Mesothelial cell of epicardium (in vitro differentiated cells): ENCODE measurements at regions not wholly inside any gene's neighbourhood (a gene's known extent, or its start where the extent isn't known, plus 50 kb on each side); places are given as distances from the start of the nearest gene placed in this dataset.

ENCODE experiments used
- DNase-seq, 2 experiments: peaks; one replicate each; pipeline ENCODE4 v3.0.0; 2021; ENCODE audit warnings: low spot score in 2 of 2; ENCODE audit not compliant: unreplicated experiment in 2 of 2
- H3K27ac Mint-ChIP-seq: 2 replicates; pipeline ENCODE4 v1.8.0; 2021; ENCODE audit warnings: mixed read lengths
- H3K27me3 Mint-ChIP-seq: 2 replicates; pipeline ENCODE4 v1.8.0; 2021; ENCODE audit warnings: low read depth, mixed read lengths
- H3K36me3 Mint-ChIP-seq: 2 replicates; pipeline ENCODE4 v1.8.0; 2021; ENCODE audit warnings: mixed read lengths
- H3K4me1 Mint-ChIP-seq: 2 replicates; pipeline ENCODE4 v1.8.0; 2021; ENCODE audit warnings: mixed read lengths
- H3K4me3 Mint-ChIP-seq: 2 replicates; pipeline ENCODE4 v1.8.0; 2021; ENCODE audit warnings: mild to moderate bottlenecking, moderate library complexity, mixed read lengths
- H3K9me3 Mint-ChIP-seq: 2 replicates; pipeline ENCODE4 v1.8.0; 2021; ENCODE audit warnings: mixed read lengths
- TF ChIP-seq, protein P1 (sequence below): fragments of 200-600 bp; sonication (generic); IDR thresholded peaks from one replicate; pipeline ENCODE4 v1.5.0; 2021; ENCODE audit warnings: antibody characterized with exemption; ENCODE audit not compliant: unreplicated experiment

DNA sequence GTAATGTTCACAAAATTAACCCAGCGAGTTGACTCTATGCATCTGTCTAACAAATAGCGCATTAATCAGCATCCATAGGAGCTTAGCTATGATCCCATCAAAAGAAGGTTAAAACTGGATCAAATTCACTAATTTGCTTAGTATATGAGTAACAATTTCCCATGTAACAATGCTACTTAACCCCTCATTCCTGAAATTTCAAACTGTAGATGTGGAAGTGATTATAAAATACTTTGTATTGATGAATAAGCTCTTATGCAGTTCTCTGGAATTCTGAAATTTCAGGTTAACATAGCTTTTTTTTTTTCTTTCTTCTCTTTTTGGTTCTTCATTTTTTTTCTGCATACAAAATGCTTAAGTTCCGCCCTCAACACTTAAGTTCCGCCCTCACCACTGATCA is 1272.7 kb downstream of the KCNT2 start:
- no peak for DNase-seq
- Mint-ChIP-seq H3K4me3 (no peak overlapping the region), H3K27ac (no peak overlapping the region), H3K9me3 (peaks cover 3% of the 10 kb centered on the region), H3K27me3 (no peaks in the 10 kb centered on the region), H3K4me1 (peaks cover 2% of the 10 kb centered on the region), H3K36me3 (no peaks in the 10 kb centered on the region)
- TF ChIP-seq, protein P1, sequence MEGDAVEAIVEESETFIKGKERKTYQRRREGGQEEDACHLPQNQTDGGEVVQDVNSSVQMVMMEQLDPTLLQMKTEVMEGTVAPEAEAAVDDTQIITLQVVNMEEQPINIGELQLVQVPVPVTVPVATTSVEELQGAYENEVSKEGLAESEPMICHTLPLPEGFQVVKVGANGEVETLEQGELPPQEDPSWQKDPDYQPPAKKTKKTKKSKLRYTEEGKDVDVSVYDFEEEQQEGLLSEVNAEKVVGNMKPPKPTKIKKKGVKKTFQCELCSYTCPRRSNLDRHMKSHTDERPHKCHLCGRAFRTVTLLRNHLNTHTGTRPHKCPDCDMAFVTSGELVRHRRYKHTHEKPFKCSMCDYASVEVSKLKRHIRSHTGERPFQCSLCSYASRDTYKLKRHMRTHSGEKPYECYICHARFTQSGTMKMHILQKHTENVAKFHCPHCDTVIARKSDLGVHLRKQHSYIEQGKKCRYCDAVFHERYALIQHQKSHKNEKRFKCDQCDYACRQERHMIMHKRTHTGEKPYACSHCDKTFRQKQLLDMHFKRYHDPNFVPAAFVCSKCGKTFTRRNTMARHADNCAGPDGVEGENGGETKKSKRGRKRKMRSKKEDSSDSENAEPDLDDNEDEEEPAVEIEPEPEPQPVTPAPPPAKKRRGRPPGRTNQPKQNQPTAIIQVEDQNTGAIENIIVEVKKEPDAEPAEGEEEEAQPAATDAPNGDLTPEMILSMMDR, result no peak

DNA sequence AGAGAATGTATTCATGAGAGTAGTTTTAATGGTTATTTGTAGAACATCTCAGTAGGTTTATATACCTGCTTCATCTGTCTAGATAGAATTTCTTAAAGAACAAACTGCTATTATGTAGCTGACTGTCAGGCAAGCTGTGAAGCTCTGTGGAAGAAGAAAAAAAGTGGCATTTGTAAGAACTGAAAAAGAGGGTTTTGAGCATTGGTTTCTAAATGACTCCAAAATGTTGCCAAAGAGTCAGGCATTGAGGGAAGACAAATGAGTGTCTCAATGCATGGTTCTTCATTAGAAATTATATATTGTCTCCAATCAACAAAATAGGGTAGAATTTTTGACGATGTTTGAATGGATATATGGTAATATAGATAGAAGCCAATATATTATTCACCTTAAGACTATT is 1276.1 kb downstream of the KCNT2 start:
- no peaks in the 10 kb centered on the region for H3K27me3 Mint-ChIP-seq
- no peaks in the 10 kb centered on the region for H3K36me3 Mint-ChIP-seq
- no peak overlapping the region for H3K4me3 Mint-ChIP-seq
- peaks cover 9% of the 10 kb centered on the region for H3K4me1 Mint-ChIP-seq
- H3K27ac Mint-ChIP-seq, result no peak overlapping the region
- no peak for DNase-seq
- H3K9me3 Mint-ChIP-seq, result peaks cover 3% of the 10 kb centered on the region
- TF ChIP-seq, protein P1, result no peak

DNA sequence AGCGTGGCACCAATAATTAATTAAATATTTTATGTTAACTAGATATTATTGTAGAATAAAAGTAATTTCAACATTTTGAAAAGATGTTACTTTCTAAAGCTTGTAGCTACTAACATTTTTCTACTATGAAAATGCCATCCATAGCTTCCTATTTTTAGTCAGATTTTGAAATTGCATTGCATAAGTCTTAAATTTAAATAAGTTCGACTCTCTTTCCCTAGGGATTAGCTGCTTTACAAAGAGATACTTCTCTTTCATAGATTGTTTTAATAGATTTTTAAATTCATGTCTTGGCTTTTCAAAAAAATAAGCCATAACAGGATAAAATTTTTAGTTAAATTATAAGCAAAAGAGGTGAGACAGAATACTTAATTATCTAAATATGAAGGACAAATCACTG is 1279.6 kb downstream of the KCNT2 start:
- no peak overlapping the region for H3K4me3 Mint-ChIP-seq
- peaks cover 17% of the 10 kb centered on the region for H3K9me3 Mint-ChIP-seq
- H3K4me1 Mint-ChIP-seq, result peaks cover 12% of the 10 kb centered on the region
- no peak for DNase-seq
- no peaks in the 10 kb centered on the region for H3K36me3 Mint-ChIP-seq
- TF ChIP-seq, protein P1, result no peak
- no peak overlapping the region for H3K27ac Mint-ChIP-seq
- no peaks in the 10 kb centered on the region for H3K27me3 Mint-ChIP-seq

DNA sequence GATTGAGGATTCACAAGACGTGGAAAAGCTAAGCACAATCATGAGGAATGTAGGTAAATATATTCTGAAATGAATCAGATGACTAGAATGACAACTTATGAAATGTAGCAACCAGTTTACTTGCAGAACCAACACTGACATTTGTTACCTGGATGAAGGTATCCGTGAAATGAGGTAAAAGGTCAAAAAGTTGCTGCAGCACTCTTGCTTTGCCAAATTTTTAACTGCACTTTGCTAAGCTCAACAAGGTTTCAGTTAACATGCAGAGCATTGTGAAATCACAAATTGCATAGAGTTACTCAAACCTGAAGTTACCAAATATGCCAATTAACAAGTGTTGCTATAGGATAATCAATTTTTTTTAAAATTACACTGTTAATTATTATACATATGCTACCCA is 1280.1 kb downstream of the KCNT2 start:
- H3K36me3 Mint-ChIP-seq, result no peaks in the 10 kb centered on the region

DNA sequence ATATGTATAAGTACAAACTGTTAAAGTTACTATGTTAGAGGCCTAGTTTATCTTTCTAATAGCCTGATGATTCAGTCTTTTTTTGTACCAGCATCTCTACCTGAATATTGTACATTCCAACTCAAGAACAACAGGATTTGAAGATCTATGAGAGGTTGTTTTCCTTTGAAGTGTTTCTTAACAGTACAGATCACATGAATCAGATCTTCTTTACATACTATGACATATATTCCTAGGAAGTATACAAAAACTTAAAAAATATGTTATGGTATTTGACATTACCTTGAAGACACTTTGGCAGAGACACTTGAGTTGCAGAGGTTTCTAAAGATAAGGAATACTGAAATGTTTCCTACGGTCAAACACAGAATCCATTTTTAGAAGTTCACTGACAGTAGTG is 1280.9 kb downstream of the KCNT2 start:
- no peak for DNase-seq
- H3K9me3 Mint-ChIP-seq, result peaks cover 17% of the 10 kb centered on the region
- peak overlapping the region; percentile 45 for H3K27ac Mint-ChIP-seq
- H3K36me3 Mint-ChIP-seq, result no peaks in the 10 kb centered on the region
- TF ChIP-seq, protein P1, result no peak
- H3K4me1 Mint-ChIP-seq, result peaks cover 12% of the 10 kb centered on the region
- H3K27me3 Mint-ChIP-seq, result no peaks in the 10 kb centered on the region
- H3K4me3 Mint-ChIP-seq, result no peak overlapping the region

More for the DNA sequence above, 1280.1 kb downstream of the KCNT2 start:
- H3K27ac Mint-ChIP-seq, result peak overlapping the region; percentile 45
- no peaks in the 10 kb centered on the region for H3K27me3 Mint-ChIP-seq
- peaks cover 12% of the 10 kb centered on the region for H3K4me1 Mint-ChIP-seq
- TF ChIP-seq, protein P1, result no peak
- H3K9me3 Mint-ChIP-seq, result peaks cover 17% of the 10 kb centered on the region
- no peak for DNase-seq
- H3K4me3 Mint-ChIP-seq, result no peak overlapping the region

DNA sequence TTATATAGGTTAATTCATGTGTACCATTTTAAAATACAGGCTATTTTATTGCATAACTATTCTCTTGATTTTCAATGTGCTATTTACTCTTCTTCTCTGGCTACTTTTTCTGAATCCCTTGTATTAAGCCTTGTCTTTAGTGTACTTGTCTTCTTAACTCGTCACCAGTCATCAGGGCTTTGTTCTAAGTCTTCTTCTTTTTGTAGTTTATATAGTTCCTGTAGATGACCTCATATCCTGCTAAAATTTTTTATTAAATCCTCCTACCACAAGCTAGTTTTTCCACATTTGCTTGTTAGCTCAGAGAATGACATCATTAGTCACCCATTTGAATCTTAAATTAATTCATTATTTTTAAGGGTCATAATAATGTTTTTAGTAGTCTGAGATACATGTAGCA is 1281.9 kb downstream of the KCNT2 start:
- H3K36me3 Mint-ChIP-seq, result no peaks in the 10 kb centered on the region
- H3K27ac Mint-ChIP-seq, result peak overlapping the region; percentile 45
- no peak overlapping the region for H3K4me3 Mint-ChIP-seq
- no peak for DNase-seq
- TF ChIP-seq, protein P1, result no peak
- H3K4me1 Mint-ChIP-seq, result peaks cover 12% of the 10 kb centered on the region
- peaks cover 17% of the 10 kb centered on the region for H3K9me3 Mint-ChIP-seq
- H3K27me3 Mint-ChIP-seq, result no peaks in the 10 kb centered on the region
